Esophagus squamous epithelium (tissue), 4 donors: ENCODE measurements at regions not wholly inside any gene's neighbourhood (a gene's known extent, or its start where the extent isn't known, plus 50 kb on each side); places are given as distances from the start of the nearest gene placed in this dataset.

Source experiments
- CTCF ChIP-seq, 6 experiments: fragments of 450-650 bp in 4 of 6; fragments of 200-600 bp in 2 of 6; sonication (generic) in 2 of 6; IDR thresholded peaks; one replicate each; pipeline ENCODE4 v1.5.1; 2016 to 2019; ENCODE audit warnings: antibody characterized with exemption in 6 of 6, mild to moderate bottlenecking in 4 of 6, moderate library complexity in 4 of 6
- POLR2A ChIP-seq, 4 donors: fragments of 450-650 bp; IDR thresholded peaks; one replicate each; pipeline ENCODE4 v1.6.1; 2017; ENCODE audit warnings: antibody characterized with exemption in 4 of 4, mild to moderate bottlenecking in 4 of 4, moderate library complexity in 3 of 4

GRCh38 chr11:71342116-71342515, 89.7 kb upstream of the SHANK2 start:
- TF ChIP-seq CTCF (IDR thresholded peaks at IDR 0.05): no peak
- no peak for TF ChIP-seq POLR2A (IDR thresholded peaks at IDR 0.05)
